ENCODE measurements at regions not wholly inside any gene's neighbourhood (a gene's known extent, or its start where the extent isn't known, plus 50 kb on each side); places are given as distances from the start of the nearest gene placed in this dataset.
"Not testable (repeated sequence)": the region's sequence is repeated elsewhere in the genome, so short reads cannot be mapped to it uniquely, and the experiment has no call there.

GRCh38 chr12:131399000-131399399 lies 311.9 kb upstream of the SFSWAP start:
- DNase-seq = no peak

GRCh38 chr12:131400668-131401294 lies 310.1 kb upstream of the SFSWAP start:
- DNase-seq = not testable (repeated sequence)

DNA sequence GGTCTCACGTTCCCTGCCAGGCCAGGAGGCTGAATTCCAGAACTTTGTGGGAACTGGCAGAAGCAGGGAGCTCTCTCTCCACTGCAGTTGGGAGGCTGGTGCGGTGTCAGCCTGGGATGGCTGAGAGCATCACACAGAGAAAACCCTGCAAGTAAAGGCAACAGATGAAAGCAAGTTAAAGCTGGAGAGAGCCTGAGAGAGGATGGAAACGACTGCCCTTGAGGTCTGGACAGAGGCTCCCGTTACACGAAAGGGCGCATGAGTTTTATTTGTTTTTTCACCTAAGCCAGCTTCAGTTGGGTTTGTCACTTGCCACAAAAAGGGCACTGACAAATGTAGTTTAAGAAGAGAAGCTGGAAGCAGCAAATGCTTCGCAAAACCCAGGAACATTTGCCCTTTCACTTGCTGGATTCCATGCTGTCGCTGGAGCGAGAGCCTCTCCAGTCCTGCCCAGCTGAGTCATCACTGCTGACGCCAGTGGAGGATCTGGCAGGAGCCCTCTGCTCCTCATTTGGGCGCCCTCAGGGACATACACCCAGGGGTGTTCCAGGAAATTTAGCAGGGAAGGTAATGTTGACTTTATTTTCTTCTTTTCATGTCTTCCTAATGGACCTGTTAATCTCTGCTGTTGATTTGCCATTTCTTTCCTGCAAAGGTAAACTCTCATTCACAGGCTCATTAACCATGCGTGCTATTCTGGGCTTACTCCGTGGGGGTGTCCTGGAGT lies 308.8 kb upstream of the SFSWAP start:
- not testable (repeated sequence) for DNase-seq

- no peak for DNase-seq
Measured at GRCh38 chr12:131402781-131403396, 308.0 kb upstream of the SFSWAP start.

DNA sequence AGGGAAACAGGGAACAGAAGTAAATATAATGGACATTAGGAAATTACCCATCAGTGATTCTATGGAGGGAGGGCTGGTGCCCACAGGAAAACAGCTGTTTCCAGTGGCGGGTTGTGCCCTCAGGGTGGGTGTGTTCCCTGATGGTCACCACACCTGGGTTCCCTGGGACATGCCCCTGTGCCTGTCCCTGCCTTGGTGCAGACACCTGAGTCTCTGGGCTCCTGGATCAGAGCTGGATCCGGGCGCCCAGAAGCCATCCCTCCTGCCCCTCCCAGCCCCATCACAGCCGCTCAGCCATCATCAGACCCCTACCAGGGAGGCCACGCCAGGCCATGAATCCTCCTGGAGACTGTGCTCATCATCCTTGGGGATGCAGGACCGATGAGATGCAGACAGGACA lies 307.2 kb upstream of the SFSWAP start:
- no peak for DNase-seq

GRCh38 chr12:131404705-131405104 lies 306.2 kb upstream of the SFSWAP start:
- DNase-seq = no peak

- no peak for DNase-seq
Measured at GRCh38 chr12:131407221-131408035, 303.5 kb upstream of the SFSWAP start.

GRCh38 chr12:131408036-131408365 lies 302.9 kb upstream of the SFSWAP start:
- DNase-seq = no peak

DNA sequence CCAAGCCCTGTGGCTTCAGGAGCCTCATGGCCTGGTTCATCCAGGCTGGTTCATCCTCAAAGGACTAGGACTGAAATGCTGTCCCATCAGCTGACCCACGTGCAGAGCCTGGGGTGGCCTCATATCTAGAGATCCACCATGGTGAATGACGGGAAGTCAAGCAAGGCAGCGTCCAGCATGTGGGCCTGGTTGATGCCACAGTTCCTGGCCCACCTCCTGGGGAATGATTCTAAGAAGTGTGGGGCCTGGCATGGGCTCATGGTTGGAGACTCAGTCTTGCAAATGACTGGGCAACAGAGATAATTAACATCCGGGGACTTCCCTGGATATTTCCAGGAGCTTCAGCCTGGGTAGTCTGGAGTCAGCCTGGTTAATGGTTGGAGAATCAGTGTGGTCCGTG lies 302.4 kb upstream of the SFSWAP start:
- DNase-seq = no peak

DNA sequence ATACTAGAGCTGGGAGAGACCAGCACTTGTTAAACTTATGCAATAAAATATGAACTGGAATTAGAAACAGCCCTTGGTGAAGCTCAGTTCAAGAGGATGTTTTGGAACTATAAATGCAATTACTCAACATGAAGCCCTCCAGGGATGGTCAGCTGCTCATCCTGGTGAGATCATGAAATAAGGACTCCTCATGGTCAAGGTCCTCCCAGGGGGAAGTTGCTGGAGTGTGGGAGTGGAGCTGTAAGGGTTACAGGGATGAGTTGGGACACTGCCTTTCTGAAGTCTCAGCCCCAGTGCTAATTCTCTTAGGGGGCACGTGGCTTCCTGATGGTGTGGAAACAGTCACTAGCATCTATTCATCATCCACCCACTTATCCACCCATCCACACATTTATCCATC lies 301.7 kb upstream of the SFSWAP start:
- DNase-seq = no peak

GRCh38 chr12:131411827-131412226 lies 299.1 kb upstream of the SFSWAP start:
- not testable (repeated sequence) for DNase-seq

DNA sequence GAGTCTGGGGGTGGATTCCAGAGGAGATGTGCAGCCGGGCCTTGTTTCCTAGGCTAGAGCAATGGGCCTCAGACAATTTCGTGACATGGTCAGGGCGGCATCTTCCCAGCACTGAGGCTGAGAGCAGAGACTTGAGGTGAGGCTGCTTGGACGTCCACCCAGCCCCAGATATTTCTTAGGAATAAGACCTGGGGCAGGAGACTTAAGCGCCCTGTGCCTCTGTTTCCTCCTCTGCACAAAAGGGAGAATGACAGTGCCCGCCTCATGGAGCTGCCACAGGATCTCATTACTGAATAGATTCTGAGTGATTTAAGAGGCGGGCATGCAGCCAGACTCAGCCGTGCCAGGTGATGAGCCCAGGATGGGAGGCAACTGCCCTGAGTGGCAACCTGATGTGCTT lies 297.9 kb upstream of the SFSWAP start:
- no peak for DNase-seq

GRCh38 chr12:131413471-131413870 lies 297.4 kb upstream of the SFSWAP start:
- DNase-seq = no peak

- not testable (repeated sequence) for DNase-seq
Measured at GRCh38 chr12:131414155-131414922, 296.6 kb upstream of the SFSWAP start.

DNA sequence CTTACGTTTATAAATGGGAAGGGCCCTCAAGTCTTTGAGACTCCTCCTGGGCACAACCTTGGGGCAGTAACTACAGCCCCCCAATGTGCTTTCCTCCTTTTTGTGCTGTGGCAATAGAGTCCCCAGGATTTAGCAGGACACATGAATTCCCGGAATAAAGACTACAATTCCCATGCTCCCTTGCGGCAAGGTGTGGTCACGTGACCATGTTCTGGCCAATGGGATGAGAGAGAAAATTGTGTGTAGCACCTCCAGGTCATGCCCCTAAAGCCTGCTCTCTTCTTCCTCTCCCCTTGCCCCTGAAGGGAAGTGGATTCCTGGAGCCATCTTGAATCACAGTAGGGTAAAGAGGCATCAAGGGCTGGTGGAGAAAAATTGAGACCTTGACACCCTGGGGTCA lies 295.1 kb upstream of the SFSWAP start:
- no peak for DNase-seq

DNA sequence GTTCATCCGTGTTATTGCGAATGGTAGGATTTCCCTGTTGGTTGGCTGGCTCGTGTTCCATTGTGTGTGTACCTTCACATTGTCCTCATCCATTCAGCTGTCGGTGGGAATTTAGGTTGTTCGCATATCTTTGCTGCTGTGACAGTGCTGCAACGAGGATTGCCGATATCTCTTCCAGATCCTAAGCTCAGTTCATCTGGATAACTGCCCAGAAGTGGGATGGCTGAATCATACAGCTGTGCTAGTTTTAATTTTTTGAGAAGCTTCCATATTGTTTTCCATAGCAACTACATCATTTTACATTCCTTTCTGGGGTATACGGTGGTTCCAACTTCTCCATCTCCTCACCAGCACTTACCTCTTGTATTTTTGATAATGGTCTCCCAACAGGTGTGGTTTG lies 292.8 kb upstream of the SFSWAP start:
- no peak for DNase-seq

GRCh38 chr12:131418884-131419283 lies 292.0 kb upstream of the SFSWAP start:
- no peak for DNase-seq

DNA sequence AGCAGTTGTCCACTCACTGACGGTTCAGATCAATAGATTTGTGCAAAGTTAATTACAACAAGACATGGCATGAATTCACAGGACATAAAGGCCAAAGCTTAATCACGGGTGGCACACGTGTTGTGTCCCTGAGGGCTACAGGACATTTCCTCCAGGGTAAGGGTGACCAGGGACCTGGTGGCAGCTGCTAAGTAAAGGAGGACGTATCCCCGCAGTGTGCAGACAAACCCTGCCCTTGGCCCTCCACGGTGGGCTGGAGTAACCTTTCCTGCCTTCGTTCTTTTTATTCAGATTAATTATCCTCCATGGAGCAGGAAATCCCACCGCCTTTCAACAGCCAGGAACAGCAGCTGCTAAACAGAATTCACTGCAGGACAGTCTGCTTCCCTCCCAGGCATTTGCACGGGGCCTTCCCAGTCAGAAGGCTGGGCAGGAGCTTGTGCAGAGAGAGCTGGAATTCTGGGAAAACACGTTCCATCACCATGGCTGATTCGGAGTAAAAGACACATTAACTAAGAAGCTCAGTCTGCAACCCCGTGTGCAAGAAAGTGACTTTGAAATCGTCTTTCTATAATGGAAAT lies 289.9 kb upstream of the SFSWAP start:
- no peak for DNase-seq

DNA sequence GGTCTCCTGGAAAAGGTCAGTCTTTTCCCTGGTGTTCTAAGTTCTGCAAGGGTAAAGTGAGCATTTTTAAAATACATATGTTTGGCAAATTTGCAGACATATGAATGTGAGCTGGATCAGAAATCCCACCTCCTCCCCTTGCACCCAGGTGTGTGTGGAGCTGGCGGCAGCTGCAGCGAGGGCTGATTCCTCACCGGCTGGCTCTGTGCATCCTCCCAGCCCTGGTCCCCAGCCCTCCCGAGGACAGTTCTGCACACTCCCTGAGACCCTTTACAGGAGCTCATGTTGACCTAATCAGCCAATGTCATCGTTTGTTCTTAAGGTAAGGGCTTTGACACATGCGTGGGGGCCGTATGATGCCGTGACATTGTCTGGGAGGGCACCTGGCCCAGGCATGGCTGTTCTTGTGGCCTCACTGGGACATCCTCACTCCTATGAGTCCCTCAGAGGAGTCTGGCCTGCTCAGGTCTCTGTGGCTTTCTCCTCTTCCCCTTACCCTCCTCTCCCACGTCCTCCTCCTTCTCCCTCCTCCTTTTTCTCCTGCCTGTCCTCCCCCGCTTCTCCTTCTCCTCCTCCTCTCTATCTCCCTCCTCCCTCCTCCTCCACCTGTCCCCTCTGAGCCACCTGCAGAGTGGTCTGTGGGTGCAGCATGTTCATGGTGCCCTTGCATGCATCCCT lies 289.2 kb upstream of the SFSWAP start:
- no peak for DNase-seq

DNA sequence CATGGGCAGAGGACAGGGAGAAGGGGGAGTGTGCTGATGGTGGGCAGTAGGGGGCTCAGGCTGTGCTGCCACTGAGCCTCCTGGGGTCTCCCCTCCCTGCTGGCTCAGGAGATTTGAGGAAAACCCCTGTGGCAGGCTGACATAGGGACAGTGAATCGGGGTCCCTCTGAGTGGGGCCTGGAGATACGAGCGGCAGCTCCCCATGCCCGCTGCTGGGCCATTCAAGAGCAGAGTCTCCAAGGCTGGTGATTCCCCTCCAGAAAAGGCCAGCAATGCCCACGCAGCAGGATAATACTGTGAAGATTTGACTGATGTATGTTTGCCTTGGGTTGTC lies 288.7 kb upstream of the SFSWAP start:
- no peak for DNase-seq

DNA sequence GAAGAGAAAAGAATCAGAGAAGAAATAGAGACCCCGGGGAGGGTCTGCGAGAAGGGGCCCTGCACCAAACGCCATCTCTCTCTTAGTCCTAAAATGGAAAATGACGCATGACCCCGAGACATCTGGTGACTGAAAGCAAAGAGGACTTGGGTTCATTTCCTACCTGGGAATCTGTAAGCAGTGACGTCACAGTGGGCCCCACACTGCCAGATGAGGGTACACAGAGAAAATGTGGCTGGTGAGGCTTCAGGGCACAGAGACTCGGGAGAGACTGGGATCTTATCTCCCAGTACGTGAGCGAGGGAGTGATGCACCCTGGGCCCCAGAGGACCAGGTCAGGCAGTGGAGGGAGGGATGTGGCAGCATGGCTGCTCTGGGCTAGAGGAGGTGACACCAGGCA lies 288.1 kb upstream of the SFSWAP start:
- DNase-seq = no peak

DNA sequence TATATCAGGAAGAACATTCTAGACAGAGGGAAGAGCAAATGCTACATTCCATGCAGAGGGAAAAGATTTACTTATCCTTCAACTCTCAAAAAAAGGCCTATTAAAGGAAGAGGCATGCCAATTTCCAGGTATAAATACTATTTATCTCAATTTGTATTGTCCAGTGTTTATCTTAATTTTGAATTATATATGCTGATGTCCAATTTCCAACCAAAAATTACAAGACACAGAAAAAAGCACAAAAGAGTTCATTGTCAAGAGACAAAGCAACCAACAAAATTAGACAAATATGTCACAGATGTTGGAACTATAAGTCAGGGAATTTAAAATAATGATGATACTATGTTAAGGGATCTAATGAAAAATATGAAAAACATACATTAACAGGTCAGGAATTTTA lies 286.6 kb upstream of the SFSWAP start:
- DNase-seq = no peak
